Lower leg skin (tissue), 3 donors: ENCODE measurements at regions not wholly inside any gene's neighbourhood (a gene's known extent, or its start where the extent isn't known, plus 50 kb on each side); places are given as distances from the start of the nearest gene placed in this dataset.

ENCODE experiments used
- CTCF ChIP-seq, 3 donors: fragments of 450-650 bp; IDR thresholded peaks; one replicate each; pipeline ENCODE4 v1.5.1; 2016; ENCODE audit warnings: antibody characterized with exemption in 3 of 3, mild to moderate bottlenecking in 3 of 3, moderate library complexity in 2 of 3
- POLR2A ChIP-seq, 2 donors: fragments of 450-650 bp; IDR thresholded peaks; one replicate each; pipeline ENCODE4 v1.6.1; 2016 to 2017; ENCODE audit warnings: antibody characterized with exemption in 2 of 2, mild to moderate bottlenecking in 1 of 2, moderate library complexity in 1 of 2

DNA sequence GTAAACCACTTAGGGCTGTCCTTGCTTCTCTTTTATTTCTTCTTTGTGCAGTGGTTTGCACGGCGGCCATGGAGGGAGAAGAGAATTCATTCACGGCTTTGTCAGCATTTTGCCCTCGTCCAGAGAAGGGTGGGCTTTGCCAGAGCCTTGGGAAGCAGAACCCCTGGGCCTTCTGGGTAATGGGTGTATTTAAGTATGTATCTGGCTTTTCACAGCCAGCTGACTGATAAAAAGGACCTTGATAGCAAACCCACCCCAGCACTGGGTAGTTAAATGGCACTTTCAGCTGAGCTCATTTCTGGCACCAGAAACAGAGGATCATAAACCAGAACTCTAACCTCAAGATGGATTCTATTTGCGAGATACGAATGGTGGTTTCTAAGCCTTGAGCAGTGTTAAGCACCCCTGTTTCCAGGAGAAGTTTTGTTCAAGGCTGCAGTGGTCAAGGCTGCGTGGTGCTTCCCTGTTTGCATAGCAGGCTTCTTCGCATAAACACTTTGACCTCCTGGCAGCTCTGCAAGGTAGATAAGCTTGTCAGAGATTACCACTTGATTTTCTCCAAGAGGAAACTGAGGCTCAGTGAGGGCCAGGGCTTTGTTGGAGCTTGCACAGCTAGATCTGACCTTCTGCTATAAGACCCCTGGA, 441.6 kb upstream of the KLF4 start:
- TF ChIP-seq POLR2A (IDR thresholded peaks at IDR 0.05) (no peak), CTCF (IDR thresholded peaks at IDR 0.05) (no peak)
